Testis (tissue), 2 donors: ENCODE measurements at regions not wholly inside any gene's neighbourhood (a gene's known extent, or its start where the extent isn't known, plus 50 kb on each side); places are given as distances from the start of the nearest gene placed in this dataset.

Experiments
- CTCF ChIP-seq, 3 experiments: fragments of 450-650 bp in 2 of 3; fragments of 200-600 bp in 1 of 3; sonication (generic) in 1 of 3; IDR thresholded peaks; one replicate each; pipeline ENCODE4 v1.5.1; 2016 to 2019; ENCODE audit warnings: antibody characterized with exemption in 3 of 3, mild to moderate bottlenecking in 2 of 3, moderate library complexity in 1 of 3
- POLR2A ChIP-seq: fragments of 450-650 bp; IDR thresholded peaks from one replicate; pipeline ENCODE4 v1.6.1; 2017; ENCODE audit warnings: antibody characterized with exemption, mild to moderate bottlenecking, moderate library complexity

- TF ChIP-seq POLR2A (no peak), CTCF (IDR thresholded peaks at IDR 0.05) (no peak)
Measured at GRCh38 chr9:14417237-14417636, 103.3 kb upstream of the NFIB start.
